ENCODE measurements at regions not wholly inside any gene's neighbourhood (a gene's known extent, or its start where the extent isn't known, plus 50 kb on each side); places are given as distances from the start of the nearest gene placed in this dataset.
"Not testable (repeated sequence)": the region's sequence is repeated elsewhere in the genome, so short reads cannot be mapped to it uniquely, and the experiment has no call there.

DNA sequence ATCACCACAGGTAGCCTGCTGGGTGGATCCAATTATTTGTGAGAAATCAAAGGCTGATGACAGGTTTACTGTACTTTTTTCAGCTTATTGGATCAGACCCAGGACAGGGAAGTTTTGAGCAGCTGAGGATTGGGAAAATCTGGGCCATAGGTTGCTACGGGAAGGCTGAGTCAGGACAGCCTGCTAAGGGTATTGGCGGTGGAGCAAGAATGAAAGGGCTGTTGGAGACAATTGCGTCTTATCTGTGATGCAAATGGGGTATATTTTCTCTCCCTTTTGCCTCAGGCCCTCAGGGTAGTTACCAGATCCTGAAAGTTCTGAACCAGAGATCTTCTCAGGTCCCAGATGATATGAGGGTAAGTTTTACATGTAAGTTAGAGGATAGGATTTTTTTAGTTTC lies 317.7 kb downstream of the EDEM1 start:
- TF ChIP-seq, protein P1, sequence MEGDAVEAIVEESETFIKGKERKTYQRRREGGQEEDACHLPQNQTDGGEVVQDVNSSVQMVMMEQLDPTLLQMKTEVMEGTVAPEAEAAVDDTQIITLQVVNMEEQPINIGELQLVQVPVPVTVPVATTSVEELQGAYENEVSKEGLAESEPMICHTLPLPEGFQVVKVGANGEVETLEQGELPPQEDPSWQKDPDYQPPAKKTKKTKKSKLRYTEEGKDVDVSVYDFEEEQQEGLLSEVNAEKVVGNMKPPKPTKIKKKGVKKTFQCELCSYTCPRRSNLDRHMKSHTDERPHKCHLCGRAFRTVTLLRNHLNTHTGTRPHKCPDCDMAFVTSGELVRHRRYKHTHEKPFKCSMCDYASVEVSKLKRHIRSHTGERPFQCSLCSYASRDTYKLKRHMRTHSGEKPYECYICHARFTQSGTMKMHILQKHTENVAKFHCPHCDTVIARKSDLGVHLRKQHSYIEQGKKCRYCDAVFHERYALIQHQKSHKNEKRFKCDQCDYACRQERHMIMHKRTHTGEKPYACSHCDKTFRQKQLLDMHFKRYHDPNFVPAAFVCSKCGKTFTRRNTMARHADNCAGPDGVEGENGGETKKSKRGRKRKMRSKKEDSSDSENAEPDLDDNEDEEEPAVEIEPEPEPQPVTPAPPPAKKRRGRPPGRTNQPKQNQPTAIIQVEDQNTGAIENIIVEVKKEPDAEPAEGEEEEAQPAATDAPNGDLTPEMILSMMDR (IDR thresholded peaks at IDR 0.05; ENCODE audit: unreplicated experiment) = no peak
- Mint-ChIP-seq H3K9me3 (ENCODE audit: unreplicated experiment) (peaks cover 13% of the 10 kb centered on the region), H3K27me3 (ENCODE audit: unreplicated experiment) (peaks cover 7% of the 10 kb centered on the region), H3K4me3 (ENCODE audit: unreplicated experiment) (no peak overlapping the region), H3K27ac (ENCODE audit: unreplicated experiment) (no peak overlapping the region), H3K4me1 (ENCODE audit: unreplicated experiment) (no peaks in the 10 kb centered on the region), H3K36me3 (ENCODE audit: low read depth, unreplicated experiment) (peaks cover 7% of the 10 kb centered on the region)
- DNase-seq (ENCODE audit: low spot score) = no peak

DNA sequence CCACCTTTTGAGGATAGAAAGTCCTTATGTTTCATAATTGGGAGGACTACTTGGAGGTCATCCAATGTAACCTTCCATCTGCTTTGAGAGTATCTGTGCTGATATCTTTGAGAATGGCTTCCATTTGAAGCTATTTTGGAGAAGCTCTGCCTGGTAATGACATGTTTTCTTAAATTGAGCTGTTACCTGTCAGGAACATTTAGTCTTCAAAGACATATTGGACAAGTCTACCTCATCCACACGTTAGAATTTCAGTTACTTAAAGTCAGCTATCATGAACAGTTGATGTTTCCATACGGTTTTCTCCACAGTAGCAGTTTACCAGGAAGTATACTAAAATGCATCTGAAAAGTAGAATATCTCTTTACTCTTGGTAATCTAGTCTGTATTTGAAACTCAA lies 318.5 kb downstream of the EDEM1 start:
- H3K27ac Mint-ChIP-seq (ENCODE audit: unreplicated experiment) = no peak overlapping the region
- peaks cover 13% of the 10 kb centered on the region for H3K9me3 Mint-ChIP-seq (ENCODE audit: unreplicated experiment)
- no peak overlapping the region for H3K4me3 Mint-ChIP-seq (ENCODE audit: unreplicated experiment)
- no peak for DNase-seq (ENCODE audit: low spot score)
- peaks cover 7% of the 10 kb centered on the region for H3K36me3 Mint-ChIP-seq (ENCODE audit: low read depth, unreplicated experiment)
- TF ChIP-seq, protein P1 (IDR thresholded peaks at IDR 0.05; ENCODE audit: unreplicated experiment) = no peak
- no peaks in the 10 kb centered on the region for H3K4me1 Mint-ChIP-seq (ENCODE audit: unreplicated experiment)
- peaks cover 7% of the 10 kb centered on the region for H3K27me3 Mint-ChIP-seq (ENCODE audit: unreplicated experiment)

DNA sequence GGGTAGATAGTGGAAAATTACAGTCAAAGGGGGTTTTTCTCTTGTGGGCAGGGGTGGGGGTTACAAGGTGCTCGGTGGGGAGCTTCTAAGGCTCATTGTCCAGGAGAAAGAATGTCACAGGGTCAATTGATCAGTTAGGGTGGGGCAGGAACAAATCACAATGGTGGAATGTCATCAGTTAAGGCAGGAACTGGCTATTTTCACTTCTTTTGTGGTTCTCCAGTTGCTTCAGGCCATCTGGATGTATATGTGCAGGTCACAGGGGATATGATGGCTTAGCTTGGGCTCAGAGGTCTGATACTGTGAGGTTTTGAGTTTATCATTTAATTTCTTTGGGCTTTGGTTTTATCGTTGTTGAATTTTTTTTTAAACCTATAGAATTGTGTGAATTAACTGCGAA lies 321.4 kb downstream of the EDEM1 start:
- H3K27me3 Mint-ChIP-seq (ENCODE audit: unreplicated experiment); H3K27ac Mint-ChIP-seq (ENCODE audit: unreplicated experiment); DNase-seq (ENCODE audit: low spot score); H3K36me3 Mint-ChIP-seq (ENCODE audit: low read depth, unreplicated experiment); H3K4me1 Mint-ChIP-seq (ENCODE audit: unreplicated experiment); H3K4me3 Mint-ChIP-seq (ENCODE audit: unreplicated experiment): not testable (repeated sequence)
- H3K9me3 Mint-ChIP-seq (ENCODE audit: unreplicated experiment) = peaks cover 23% of the 10 kb centered on the region

DNA sequence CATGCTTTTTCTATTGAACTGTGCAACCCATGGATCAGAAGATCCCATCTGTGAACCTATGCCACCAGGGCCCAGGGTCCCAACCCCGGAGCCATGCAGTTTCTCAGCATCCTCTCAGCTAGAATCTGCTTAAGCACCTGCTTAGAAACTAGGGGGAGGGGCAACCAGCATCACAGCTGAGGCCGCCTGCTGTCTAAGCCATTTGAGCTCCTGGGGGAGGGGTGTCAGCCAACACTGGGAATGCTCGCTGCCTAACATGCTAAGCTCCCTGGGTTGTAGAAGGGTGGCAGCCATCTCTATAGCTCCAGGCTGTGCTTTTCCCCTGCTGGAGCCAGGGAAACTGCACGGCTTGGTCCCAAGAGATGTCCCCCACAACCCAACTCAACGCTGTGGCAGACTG lies 322.8 kb downstream of the EDEM1 start:
- Mint-ChIP-seq H3K36me3 (ENCODE audit: low read depth, unreplicated experiment) (peaks cover 7% of the 10 kb centered on the region), H3K27me3 (ENCODE audit: unreplicated experiment) (peaks cover 9% of the 10 kb centered on the region), H3K9me3 (ENCODE audit: unreplicated experiment) (peaks cover 23% of the 10 kb centered on the region), H3K4me1 (ENCODE audit: unreplicated experiment) (no peaks in the 10 kb centered on the region), H3K27ac (ENCODE audit: unreplicated experiment) (no peak overlapping the region), H3K4me3 (ENCODE audit: unreplicated experiment) (no peak overlapping the region)
- TF ChIP-seq, protein P1 (IDR thresholded peaks at IDR 0.05; ENCODE audit: unreplicated experiment) = no peak
- DNase-seq (ENCODE audit: low spot score) = no peak

DNA sequence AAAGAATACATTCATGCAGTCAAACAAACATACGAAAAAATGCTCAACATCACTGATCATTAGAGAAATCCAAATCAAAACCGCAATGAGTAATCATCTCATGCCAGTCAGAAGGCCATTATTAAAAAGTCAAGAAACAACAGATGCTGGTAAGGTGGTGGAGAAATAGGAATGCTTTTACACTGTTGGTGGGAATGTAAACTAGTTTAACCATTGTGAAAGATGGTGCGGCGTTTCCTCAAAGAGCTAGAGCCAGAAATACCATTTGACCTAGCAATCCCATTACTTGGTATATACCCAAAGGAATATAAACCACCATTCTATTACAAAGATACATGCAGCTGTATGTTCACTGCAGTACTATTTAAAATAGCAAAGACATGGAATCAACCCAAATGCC lies 330.4 kb downstream of the EDEM1 start:
- Mint-ChIP-seq H3K4me1 (ENCODE audit: unreplicated experiment) (no peaks in the 10 kb centered on the region), H3K27me3 (ENCODE audit: unreplicated experiment) (peaks cover under 1% of the 10 kb centered on the region), H3K36me3 (ENCODE audit: low read depth, unreplicated experiment) (no peaks in the 10 kb centered on the region)

More for the DNA sequence above, 330.4 kb downstream of the EDEM1 start:
- H3K4me3 Mint-ChIP-seq (ENCODE audit: unreplicated experiment) = no peak overlapping the region
- DNase-seq (ENCODE audit: low spot score) = no peak
- TF ChIP-seq, protein P1 (IDR thresholded peaks at IDR 0.05; ENCODE audit: unreplicated experiment) = no peak
- H3K9me3 Mint-ChIP-seq (ENCODE audit: unreplicated experiment) = no peaks in the 10 kb centered on the region
- H3K27ac Mint-ChIP-seq (ENCODE audit: unreplicated experiment) = no peak overlapping the region
